CD14-positive monocyte (primary cell): ENCODE measurements at regions not wholly inside any gene's neighbourhood (a gene's known extent, or its start where the extent isn't known, plus 50 kb on each side); places are given as distances from the start of the nearest gene placed in this dataset.

Source experiments
- DNase-seq, 3 donors: peaks; one replicate each; pipeline ENCODE4 v3.0.0-alpha.2; 2011 to 2022
- H2AFZ ChIP-seq: 2 replicates; pipeline ENCODE4 v1.6.0; 2012; ENCODE audit warnings: mild to moderate bottlenecking, low read depth, low read length, inconsistent platforms; ENCODE audit not compliant: insufficient read depth, poor library complexity, severe bottlenecking
- H3K27ac ChIP-seq, 2 donors: 1 replicate in 1 of 2; 2 replicates in 1 of 2; pipeline ENCODE4 v1.5.1; 2012 to 2013; ENCODE audit warnings: low read length in 2 of 2, control low read depth in 1 of 2, inconsistent platforms in 1 of 2, low read depth in 1 of 2, mild to moderate bottlenecking in 1 of 2
- H3K27me3 ChIP-seq, 2 donors: one replicate each; pipeline versions ENCODE4 v1.6.0 to v1.6.1; 2011 to 2013; ENCODE audit warnings: low read length in 2 of 2; ENCODE audit not compliant: control insufficient read depth in 2 of 2, insufficient read depth in 2 of 2
- H3K36me3 ChIP-seq, 2 donors: replicated peaks in 1 of 2; 1 replicate in 1 of 2; 2 replicates in 1 of 2; pipeline versions ENCODE4 v1.5.1 to v1.6.1; 2012 to 2013; ENCODE audit warnings: low read length in 2 of 2, control low read depth in 1 of 2, inconsistent platforms in 1 of 2, mild to moderate bottlenecking in 1 of 2; ENCODE audit not compliant: insufficient read depth in 2 of 2, control insufficient read depth in 1 of 2
- H3K4me1 ChIP-seq, 2 donors: 1 replicate in 1 of 2; 2 replicates in 1 of 2; pipeline versions ENCODE4 v1.5.1 to v1.6.1; 2012 to 2013; ENCODE audit warnings: low read length in 2 of 2, control low read depth in 1 of 2, inconsistent platforms in 1 of 2, mild to moderate bottlenecking in 1 of 2, moderate library complexity in 1 of 2; ENCODE audit not compliant: insufficient read depth in 2 of 2, control insufficient read depth in 1 of 2
- H3K4me2 ChIP-seq: replicated peaks from 2 replicates; pipeline ENCODE3; 2012; ENCODE audit warnings: low read length, moderate library complexity, mild to moderate bottlenecking; ENCODE audit not compliant: poor library complexity, severe bottlenecking; ENCODE audit errors: extremely low read depth
- H3K4me3 ChIP-seq, 3 experiments: fragments of 200-600 bp in 1 of 3; sonication (generic) in 1 of 3; replicated peaks in 1 of 3; 1 replicate in 2 of 3; 2 replicates in 1 of 3; pipeline ENCODE4 v1.5.1; 2011 to 2013; ENCODE audit warnings: low read length in 3 of 3, mild to moderate bottlenecking in 3 of 3, control low read depth in 2 of 3, low read depth in 2 of 3, inconsistent platforms in 1 of 3, moderate library complexity in 1 of 3
- H3K79me2 ChIP-seq: 2 replicates; pipeline ENCODE4 v1.6.0; 2012; ENCODE audit warnings: mild to moderate bottlenecking, control low read depth, inconsistent platforms, low read length, moderate library complexity; ENCODE audit not compliant: insufficient read depth
- H3K9ac ChIP-seq: 2 replicates; pipeline ENCODE4 v1.6.0; 2017; ENCODE audit warnings: low read length, mild to moderate bottlenecking; ENCODE audit not compliant: insufficient read depth, poor library complexity, severe bottlenecking
- H3K9me3 ChIP-seq, 2 donors: replicated peaks in 1 of 2; 1 replicate in 1 of 2; 2 replicates in 1 of 2; pipeline versions ENCODE4 v1.5.1 to v1.6.1; 2012 to 2013; ENCODE audit warnings: low read length in 2 of 2, control low read depth in 1 of 2; ENCODE audit not compliant: control insufficient read depth in 1 of 2, insufficient read depth in 1 of 2
- H4K20me1 ChIP-seq: 2 replicates; pipeline ENCODE4 v1.6.0; 2012; ENCODE audit warnings: mild to moderate bottlenecking, low read length, control low read depth, moderate library complexity; ENCODE audit not compliant: insufficient read depth
- H3K27ac Mint-ChIP-seq, 7 donors: one replicate each; pipeline ENCODE4 v1.8.0; 2020; ENCODE audit warnings: mild to moderate bottlenecking in 7 of 7, mixed read lengths in 7 of 7, moderate library complexity in 6 of 7, inconsistent platforms in 2 of 7
- H3K27me3 Mint-ChIP-seq, 3 donors: one replicate each; pipeline ENCODE4 v1.8.0; 2021 to 2022; ENCODE audit warnings: low read depth in 3 of 3, mild to moderate bottlenecking in 3 of 3, mixed read lengths in 3 of 3, moderate library complexity in 3 of 3, inconsistent platforms in 1 of 3
- H3K36me3 Mint-ChIP-seq, 2 donors: one replicate each; pipeline ENCODE4 v1.8.0; 2020; ENCODE audit warnings: mixed read lengths in 2 of 2, inconsistent platforms in 1 of 2, mild to moderate bottlenecking in 1 of 2
- H3K4me1 Mint-ChIP-seq: one replicate; pipeline ENCODE4 v1.8.0; 2020; ENCODE audit warnings: mild to moderate bottlenecking, mixed read lengths
- H3K4me3 Mint-ChIP-seq, 2 donors: one replicate each; pipeline ENCODE4 v1.8.0; 2020; ENCODE audit warnings: mild to moderate bottlenecking in 2 of 2, mixed read lengths in 2 of 2, moderate library complexity in 1 of 2
- H3K9me3 Mint-ChIP-seq, 7 donors: one replicate each; pipeline ENCODE4 v1.8.0; 2020 to 2022; ENCODE audit warnings: mixed read lengths in 7 of 7, mild to moderate bottlenecking in 6 of 7, moderate library complexity in 6 of 7, inconsistent platforms in 2 of 7
- CTCF ChIP-seq: fragments of 200-600 bp; IDR thresholded peaks from one replicate; pipeline ENCODE4 v1.8.0; 2022; ENCODE audit warnings: antibody characterized with exemption, mild to moderate bottlenecking
- WGBS: methylation state at CpG from one replicate; pipeline ENCODE4 v1.1.5; 2013; ENCODE audit warnings: missing lambda C conversion rate; ENCODE audit not compliant: insufficient coverage; 5-methylcytosine and 5-hydroxymethylcytosine counted together
- intact Hi-C, 2 donors: fragments of 100-400 bp; cut with micrococcal nuclease; formaldehyde crosslinking; loops; one replicate each; pipeline versions ENCODE4 v1.15.0 to v1.15.1; 2023

DNA sequence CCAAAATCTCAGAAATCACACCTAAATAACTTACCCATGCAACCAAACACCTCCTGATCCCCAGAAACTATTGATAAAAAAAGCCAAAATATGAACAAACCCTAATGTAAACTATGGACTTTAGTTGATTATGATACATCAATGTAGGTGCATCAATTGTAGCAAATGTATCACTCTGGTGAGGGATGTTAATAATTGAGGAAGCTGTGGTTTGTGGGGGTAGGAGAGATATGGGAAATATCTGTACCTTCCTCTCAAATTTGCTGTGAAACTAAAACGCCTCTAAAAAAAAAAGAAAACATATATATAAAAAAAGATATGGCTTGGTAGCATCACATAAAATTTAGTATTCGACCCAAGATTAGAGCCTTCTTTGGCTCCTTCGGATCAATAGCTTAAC lies 144.3 kb upstream of the CPEB2 start:
- Histone ChIP-seq H3K27ac (no peak overlapping the region), H3K4me2 (no peak overlapping the region), H3K79me2 (no peaks in the 10 kb centered on the region), H3K27me3 (peaks cover 11 to 12% of the 10 kb centered on the region in 2 donors), H3K4me3 (no peak overlapping the region), H3K9ac (no peak overlapping the region), H3K9me3 (no peaks in the 10 kb centered on the region), H4K20me1 (no peaks in the 10 kb centered on the region), H2AFZ (no peak overlapping the region), H3K4me1 (peaks cover 30 to 31% of the 10 kb centered on the region in 2 donors), H3K36me3 (no peaks in the 10 kb centered on the region)
- no peaks in the 10 kb centered on the region for H3K36me3 Mint-ChIP-seq
- intact Hi-C loops = loop anchor here (5.0 to 10.0 kb wide), 2 partner anchors 144 to 1373 kb away; partner anchors contain the start of genes CPEB2 (in 2 of the 2) and RAB28 (in 1 of the 2)
- peak in 2 of 3 donors; percentile 49 for DNase-seq
- H3K4me3 Mint-ChIP-seq = no peak overlapping the region
- WGBS = no CpG with 5 or more reads among the region's 3 CpGs
- H3K4me1 Mint-ChIP-seq = peaks cover 30% of the 10 kb centered on the region
- H3K27me3 Mint-ChIP-seq = peaks cover 9 to 25% (median 18%) of the 10 kb centered on the region in 3 donors
- peak overlapping the region in 1 of 7 donors; percentile 73 for H3K27ac Mint-ChIP-seq
- no peak for TF ChIP-seq CTCF
- H3K9me3 Mint-ChIP-seq = peaks cover 0 to 3% (median 0%) of the 10 kb centered on the region in 7 donors

GRCh38 chr4:14862891-14863290 lies 139.4 kb upstream of the CPEB2 start:
- no peak for TF ChIP-seq CTCF
- DNase-seq = no peak
- H3K27ac ChIP-seq = no peak overlapping the region

More at GRCh38 chr4:14862891-14863290, 139.4 kb upstream of the CPEB2 start:
- no peaks in the 10 kb centered on the region for H3K36me3 Mint-ChIP-seq
- H3K4me3 ChIP-seq = no peak overlapping the region
- H3K9ac ChIP-seq = no peak overlapping the region
- peaks cover 20% of the 10 kb centered on the region for H3K4me1 Mint-ChIP-seq
- peaks cover 15 to 27% (median 18%) of the 10 kb centered on the region in 3 donors for H3K27me3 Mint-ChIP-seq
- WGBS = 52% methylated on average over 29 of the region's 33 CpGs
- H3K36me3 ChIP-seq = no peaks in the 10 kb centered on the region
- intact Hi-C loops = no loop called here
- H3K27me3 ChIP-seq = peaks cover 12 to 17% of the 10 kb centered on the region in 2 donors
- peaks cover 0 to 2% (median 0%) of the 10 kb centered on the region in 7 donors for H3K9me3 Mint-ChIP-seq
- H3K27ac Mint-ChIP-seq = peak overlapping the region in 1 of 7 donors; percentile 7
- H3K9me3 ChIP-seq = no peaks in the 10 kb centered on the region
- H4K20me1 ChIP-seq = no peaks in the 10 kb centered on the region
- H3K4me3 Mint-ChIP-seq = peak overlapping the region in 1 of 2 donors; percentile 5
- peaks cover 16 to 20% of the 10 kb centered on the region in 2 donors for H3K4me1 ChIP-seq
- no peak overlapping the region for H3K4me2 ChIP-seq
- no peak overlapping the region for H2AFZ ChIP-seq
- H3K79me2 ChIP-seq = no peaks in the 10 kb centered on the region
